ENCODE measurements at regions not wholly inside any gene's neighbourhood (a gene's known extent, or its start where the extent isn't known, plus 50 kb on each side); places are given as distances from the start of the nearest gene placed in this dataset.

- dilution Hi-C loops (cut with MboI; ENCODE audit: extremely low pct_ligation_motif_present, low sequenced_read_pairs), result no loop called here
- DNase-seq (ENCODE audit: low read depth, low spot score) (no peak), FAIRE-seq (no peak)
- TF ChIP-seq GATA2 (IDR thresholded peaks at IDR 0.05; ENCODE audit: insufficient read depth, insufficient read length, low read depth, low read length) (no peak), POLR2A (IDR thresholded peaks at IDR 0.05; ENCODE audit: low read depth, low read length) (no peak), EZH2 (IDR thresholded peaks at IDR 0.05; ENCODE audit: borderline replicate concordance, low read depth, low read length, severe bottlenecking) (no peak), FOS (IDR thresholded peaks at IDR 0.05; ENCODE audit: borderline replicate concordance, insufficient read depth, low read length) (no peak)
- H3K27ac ChIP-seq (ENCODE audit: insufficient read depth, low read depth, low read length), result no peak overlapping the region
- H3K4me2 ChIP-seq (ENCODE audit: insufficient read depth, low read length), result no peak overlapping the region
- no peak overlapping the region for H3K4me3 ChIP-seq (replicated peaks in 1 of 3; ENCODE audit: insufficient read depth in 1 of 3, low read depth in 1 of 3, low read length in 3 of 3)
- POLR2A ChIA-PET, result no interaction called here
- H3K9ac ChIP-seq (replicated peaks; ENCODE audit: extremely low read depth, insufficient read depth, low read length), result no peak overlapping the region
- CTCF ChIA-PET, result no interaction called here
- H4K20me1 ChIP-seq (replicated peaks; ENCODE audit: control insufficient read depth, extremely low read depth, insufficient read depth, low read length), result no peaks in the 10 kb centered on the region
- H3K36me3 ChIP-seq (ENCODE audit: control insufficient read depth in 2 of 2, extremely low read depth in 1 of 2, insufficient read depth in 2 of 2, low read length in 2 of 2), result no peaks in the 10 kb centered on the region
- no peaks in the 10 kb centered on the region for H3K9me1 ChIP-seq (replicated peaks; ENCODE audit: control insufficient read depth, extremely low read depth, insufficient read depth, low read length)
- intact Hi-C loops (cut with micrococcal nuclease), result no loop called here
- BruUV-seq (replicated peaks), result no TSS peak
- H3K79me2 ChIP-seq (ENCODE audit: control insufficient read depth, insufficient read depth, low read length), result no peaks in the 10 kb centered on the region
- H3K27me3 ChIP-seq (ENCODE audit: control insufficient read depth in 2 of 2, insufficient read depth in 2 of 2, low read length in 2 of 2), result no peaks in the 10 kb centered on the region
- H3K4me1 ChIP-seq (ENCODE audit: control insufficient read depth, extremely low read depth, insufficient read depth, low read length), result no peaks in the 10 kb centered on the region
- H2AFZ ChIP-seq (ENCODE audit: low read depth, low read length), result no peak overlapping the region
- no peaks in the 10 kb centered on the region for H3K9me3 ChIP-seq (replicated peaks; ENCODE audit: control insufficient read depth, insufficient read depth, low read length)
Measured at GRCh38 chr2:175432793-175433192, 251.3 kb upstream of the ATP5MC3 start.

DNA sequence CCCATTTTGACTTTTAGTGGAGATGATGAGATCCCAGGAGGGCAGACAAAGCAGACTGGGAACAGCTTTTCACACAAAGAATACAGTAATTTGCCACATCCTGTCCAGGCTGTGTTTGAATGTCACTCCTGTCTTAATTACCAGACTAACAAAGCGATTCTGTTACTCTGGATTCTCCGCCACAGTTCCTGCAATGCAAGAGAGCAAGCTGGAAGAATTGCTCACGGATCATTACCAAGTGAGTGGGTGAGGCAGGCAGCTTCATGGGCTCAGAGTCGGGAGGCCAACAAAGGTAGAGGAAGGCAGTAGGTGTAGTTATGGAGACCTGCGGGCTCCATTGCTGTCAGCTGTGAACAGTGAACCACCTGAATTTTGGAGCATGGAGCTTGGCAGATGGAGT is 250.5 kb upstream of the ATP5MC3 start:
- H3K9ac ChIP-seq (replicated peaks; ENCODE audit: extremely low read depth, insufficient read depth, low read length), result no peak overlapping the region
- no peak for TF ChIP-seq GATA2 (IDR thresholded peaks at IDR 0.05; ENCODE audit: insufficient read depth, insufficient read length, low read depth, low read length)
- no peak for TF ChIP-seq MYC (IDR thresholded peaks at IDR 0.05; ENCODE audit: low read depth, low read length)
- TF ChIP-seq FOS (IDR thresholded peaks at IDR 0.05; ENCODE audit: borderline replicate concordance, insufficient read depth, low read length), result no peak
- TF ChIP-seq JUN (IDR thresholded peaks at IDR 0.05; ENCODE audit: borderline replicate concordance, insufficient read depth, insufficient read length, low read depth), result no peak
- TF ChIP-seq, protein P1, sequence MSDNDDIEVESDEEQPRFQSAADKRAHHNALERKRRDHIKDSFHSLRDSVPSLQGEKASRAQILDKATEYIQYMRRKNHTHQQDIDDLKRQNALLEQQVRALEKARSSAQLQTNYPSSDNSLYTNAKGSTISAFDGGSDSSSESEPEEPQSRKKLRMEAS (IDR thresholded peaks at IDR 0.05; ENCODE audit: insufficient read depth, insufficient read length), result no peak
- no peak for TF ChIP-seq CTCF (IDR thresholded peaks at IDR 0.05; ENCODE audit: extremely low read depth in 1 of 2, insufficient read depth in 1 of 2, low read depth in 1 of 2, low read length in 2 of 2)
- no peak for TF ChIP-seq POLR2A (IDR thresholded peaks at IDR 0.05; ENCODE audit: low read depth, low read length)
- TF ChIP-seq POLR2AphosphoS5 (IDR thresholded peaks at IDR 0.05; ENCODE audit: insufficient read depth, low read depth, low read length), result no peak
- FAIRE-seq (no peak), DNase-seq (ENCODE audit: low read depth, low spot score) (no peak)
- H3K9me3 ChIP-seq (replicated peaks; ENCODE audit: control insufficient read depth, insufficient read depth, low read length), result no peaks in the 10 kb centered on the region
- H3K36me3 ChIP-seq (ENCODE audit: control insufficient read depth in 2 of 2, extremely low read depth in 1 of 2, insufficient read depth in 2 of 2, low read length in 2 of 2), result no peaks in the 10 kb centered on the region
- dilution Hi-C loops (cut with MboI; ENCODE audit: extremely low pct_ligation_motif_present, low sequenced_read_pairs), result no loop called here
- no peak overlapping the region for H3K27ac ChIP-seq (ENCODE audit: insufficient read depth, low read depth, low read length)
- no peaks in the 10 kb centered on the region for H3K79me2 ChIP-seq (ENCODE audit: control insufficient read depth, insufficient read depth, low read length)
- H2AFZ ChIP-seq (ENCODE audit: low read depth, low read length), result no peak overlapping the region
- BruUV-seq (replicated peaks), result no TSS peak
- CTCF ChIA-PET, result interaction anchor here (1.0 kb wide), 1 partner anchor 17 kb away, joined by 3 read pairs; no protein-coding TSS in a partner anchor
- no peak overlapping the region for H3K4me2 ChIP-seq (ENCODE audit: insufficient read depth, low read length)
- H4K20me1 ChIP-seq (replicated peaks; ENCODE audit: control insufficient read depth, extremely low read depth, insufficient read depth, low read length), result no peaks in the 10 kb centered on the region
- intact Hi-C loops (cut with micrococcal nuclease), result no loop called here
- H3K9me1 ChIP-seq (replicated peaks; ENCODE audit: control insufficient read depth, extremely low read depth, insufficient read depth, low read length), result no peaks in the 10 kb centered on the region
- no peak overlapping the region for H3K4me3 ChIP-seq (replicated peaks in 1 of 3; ENCODE audit: insufficient read depth in 1 of 3, low read depth in 1 of 3, low read length in 3 of 3)
- POLR2A ChIA-PET, result no interaction called here
- H3K27me3 ChIP-seq (ENCODE audit: control insufficient read depth in 2 of 2, insufficient read depth in 2 of 2, low read length in 2 of 2), result no peaks in the 10 kb centered on the region
- H3K4me1 ChIP-seq (ENCODE audit: control insufficient read depth, extremely low read depth, insufficient read depth, low read length), result no peaks in the 10 kb centered on the region

Data from endothelial cell of umbilical vein (primary cell).